PC-3 (cell line): ENCODE measurements at regions not wholly inside any gene's neighbourhood (a gene's known extent, or its start where the extent isn't known, plus 50 kb on each side); places are given as distances from the start of the nearest gene placed in this dataset.

Experiments used
- CTCF ChIP-seq: fragments of 300-600 bp; sonication (generic); conservative IDR thresholded peaks from 2 replicates; pipeline ENCODE4 v1.5.1; 2017; ENCODE audit warnings: antibody characterized with exemption, low read depth, mild to moderate bottlenecking, low read length
- EZH2 ChIP-seq: fragments of 300-600 bp; sonication (generic); IDR thresholded peaks from one replicate; pipeline ENCODE4 v1.6.1; 2017; ENCODE audit warnings: antibody characterized with exemption, mild to moderate bottlenecking, low read length; ENCODE audit not compliant: unreplicated experiment

GRCh38 chr6:170045981-170046667 lies 244.8 kb downstream of the DLL1 start:
- TF ChIP-seq CTCF (no peak), EZH2 (no peak)
